ENCODE measurements at regions not wholly inside any gene's neighbourhood (a gene's known extent, or its start where the extent isn't known, plus 50 kb on each side); places are given as distances from the start of the nearest gene placed in this dataset.

- no peaks in the 10 kb centered on the region for H3K79me2 ChIP-seq (ENCODE audit: low read length)
- no peaks in the 10 kb centered on the region for H4K20me1 ChIP-seq (ENCODE audit: insufficient read depth, low read length)
- H3K4me2 ChIP-seq (ENCODE audit: low read length), result no peak overlapping the region
- H3K4me3 ChIP-seq (ENCODE audit: low read length), result no peak overlapping the region
- no peaks in the 10 kb centered on the region for H3K4me1 ChIP-seq (ENCODE audit: low read length)
- H3K27ac ChIP-seq (ENCODE audit: low read length), result no peak overlapping the region
- H2AFZ ChIP-seq (ENCODE audit: low read depth, low read length), result no peak overlapping the region
- no peaks in the 10 kb centered on the region for H3K36me3 ChIP-seq (replicated peaks; ENCODE audit: low read depth, low read length)
- H3K27me3 ChIP-seq (ENCODE audit: low read depth, low read length), result no peaks in the 10 kb centered on the region
- H3K9me3 ChIP-seq (ENCODE audit: insufficient read depth, low read length), result no peaks in the 10 kb centered on the region
- TF ChIP-seq EZH2phosphoT487 (IDR thresholded peaks at IDR 0.05; ENCODE audit: low read depth), result no peak
- TF ChIP-seq CTCF (IDR thresholded peaks at IDR 0.05; ENCODE audit: low read depth, low read length), result no peak
- no peak overlapping the region for H3K9ac ChIP-seq (ENCODE audit: low read length)
These were observed 202.7 kb downstream of the RASSF9 start for GRCh38 chr12:85633491-85633890.

GRCh38 chr12:85639834-85640233 is 196.4 kb downstream of the RASSF9 start:
- peaks cover 16% of the 10 kb centered on the region for H3K4me1 ChIP-seq (ENCODE audit: low read length)
- H3K27me3 ChIP-seq (ENCODE audit: low read depth, low read length), result no peaks in the 10 kb centered on the region
- no peaks in the 10 kb centered on the region for H3K79me2 ChIP-seq (ENCODE audit: low read length)
- no peak overlapping the region for H3K4me3 ChIP-seq (ENCODE audit: low read length)
- peak overlapping the region; percentile 63; the same call in 1 of the 2 replicates for H2AFZ ChIP-seq (ENCODE audit: low read depth, low read length)
- H3K27ac ChIP-seq (ENCODE audit: low read length), result no peak overlapping the region
- H4K20me1 ChIP-seq (ENCODE audit: insufficient read depth, low read length), result no peaks in the 10 kb centered on the region
- H3K9me3 ChIP-seq (ENCODE audit: insufficient read depth, low read length), result no peaks in the 10 kb centered on the region
- no peak for TF ChIP-seq CTCF (IDR thresholded peaks at IDR 0.05; ENCODE audit: low read depth, low read length)
- no peak overlapping the region for H3K9ac ChIP-seq (ENCODE audit: low read length)
- H3K4me2 ChIP-seq (ENCODE audit: low read length), result no peak overlapping the region
- H3K36me3 ChIP-seq (replicated peaks; ENCODE audit: low read depth, low read length), result no peaks in the 10 kb centered on the region

- Histone ChIP-seq H2AFZ (ENCODE audit: low read depth, low read length) (no peak overlapping the region), H3K9me3 (ENCODE audit: insufficient read depth, low read length) (no peaks in the 10 kb centered on the region), H3K4me2 (ENCODE audit: low read length) (no peak overlapping the region), H3K4me1 (ENCODE audit: low read length) (peaks cover 16% of the 10 kb centered on the region), H3K9ac (ENCODE audit: low read length) (no peak overlapping the region), H3K79me2 (ENCODE audit: low read length) (no peaks in the 10 kb centered on the region), H4K20me1 (ENCODE audit: insufficient read depth, low read length) (no peaks in the 10 kb centered on the region), H3K27me3 (ENCODE audit: low read depth, low read length) (no peaks in the 10 kb centered on the region), H3K27ac (ENCODE audit: low read length) (no peak overlapping the region), H3K36me3 (replicated peaks; ENCODE audit: low read depth, low read length) (no peaks in the 10 kb centered on the region), H3K4me3 (ENCODE audit: low read length) (no peak overlapping the region)
- TF ChIP-seq EZH2phosphoT487 (IDR thresholded peaks at IDR 0.05; ENCODE audit: low read depth), result no peak
These were observed 194.4 kb downstream of the RASSF9 start for GRCh38 chr12:85641796-85642195.

GRCh38 chr12:85642288-85642687 is 193.9 kb downstream of the RASSF9 start:
- no peaks in the 10 kb centered on the region for H3K27me3 ChIP-seq (ENCODE audit: low read depth, low read length)
- no peaks in the 10 kb centered on the region for H3K36me3 ChIP-seq (replicated peaks; ENCODE audit: low read depth, low read length)
- no peaks in the 10 kb centered on the region for H3K79me2 ChIP-seq (ENCODE audit: low read length)
- no peak for TF ChIP-seq EZH2phosphoT487 (IDR thresholded peaks at IDR 0.05; ENCODE audit: low read depth)
- no peak for TF ChIP-seq CTCF (IDR thresholded peaks at IDR 0.05; ENCODE audit: low read depth, low read length)
- no peak overlapping the region for H3K9ac ChIP-seq (ENCODE audit: low read length)
- H3K9me3 ChIP-seq (ENCODE audit: insufficient read depth, low read length), result no peaks in the 10 kb centered on the region
- H3K4me2 ChIP-seq (ENCODE audit: low read length), result no peak overlapping the region
- H3K4me3 ChIP-seq (ENCODE audit: low read length), result no peak overlapping the region
- H2AFZ ChIP-seq (ENCODE audit: low read depth, low read length), result no peak overlapping the region
- H3K4me1 ChIP-seq (ENCODE audit: low read length), result peaks cover 16% of the 10 kb centered on the region
- H4K20me1 ChIP-seq (ENCODE audit: insufficient read depth, low read length), result no peaks in the 10 kb centered on the region
- H3K27ac ChIP-seq (ENCODE audit: low read length), result no peak overlapping the region

GRCh38 chr12:85642808-85643207 is 193.4 kb downstream of the RASSF9 start:
- Histone ChIP-seq H3K27ac (ENCODE audit: low read length) (no peak overlapping the region), H3K9me3 (ENCODE audit: insufficient read depth, low read length) (no peaks in the 10 kb centered on the region), H2AFZ (ENCODE audit: low read depth, low read length) (no peak overlapping the region), H3K9ac (ENCODE audit: low read length) (no peak overlapping the region), H3K36me3 (replicated peaks; ENCODE audit: low read depth, low read length) (no peaks in the 10 kb centered on the region), H3K4me2 (ENCODE audit: low read length) (no peak overlapping the region), H3K4me1 (ENCODE audit: low read length) (peaks cover 16% of the 10 kb centered on the region), H3K27me3 (ENCODE audit: low read depth, low read length) (no peaks in the 10 kb centered on the region), H4K20me1 (ENCODE audit: insufficient read depth, low read length) (no peaks in the 10 kb centered on the region), H3K4me3 (ENCODE audit: low read length) (no peak overlapping the region), H3K79me2 (ENCODE audit: low read length) (no peaks in the 10 kb centered on the region)
- TF ChIP-seq CTCF (IDR thresholded peaks at IDR 0.05; ENCODE audit: low read depth, low read length) (no peak), EZH2phosphoT487 (IDR thresholded peaks at IDR 0.05; ENCODE audit: low read depth) (no peak)
